ENCODE measurements at regions not wholly inside any gene's neighbourhood (a gene's known extent, or its start where the extent isn't known, plus 50 kb on each side); places are given as distances from the start of the nearest gene placed in this dataset.

- TF ChIP-seq CTCF (IDR thresholded peaks at IDR 0.05) (no peak), EP300 (IDR thresholded peaks at IDR 0.05) (no peak), POLR2AphosphoS5 (IDR thresholded peaks at IDR 0.05) (no peak)
Observed at GRCh38 chr2:145985517-145985916, 1465.6 kb upstream of the ZEB2 start.

Data from sigmoid colon (tissue), 4 donors.